GM12878 (cell line): ENCODE measurements at regions not wholly inside any gene's neighbourhood (a gene's known extent, or its start where the extent isn't known, plus 50 kb on each side); places are given as distances from the start of the nearest gene placed in this dataset.

Experiments used
- ATAC-seq: fragments of 200-7000 bp; cut with Tn5 transposase; 3 replicates; pipeline ENCODE4 v1.9.1; 2020; ENCODE audit warnings: mild to moderate bottlenecking, moderate library complexity
- BruUV-seq: library from RNA; stranded (reverse); fragments of 400-500 nt; replicated peaks from 2 replicates; lab custom pipeline; 2021; lab: Mats Ljungman, UMichigan
- CTCF ChIA-PET: fragments of 300-600 bp; sonication (Branson Sonifier 250); formaldehyde crosslinking; extraction: SDS; loops from one replicate; lab custom pipeline; 2021; ENCODE audit warnings: inconsistent platforms; lab: Yijun Ruan, JAX
- POLR2A ChIA-PET: fragments of 350-600 bp; formaldehyde crosslinking; extraction: SDS; loops from one replicate; lab custom pipeline; 2021; ENCODE audit warnings: inconsistent platforms; lab: Charles Lee
- RAD21 ChIA-PET: fragments of 300-600 bp; sonication (Branson Sonifier 250); formaldehyde crosslinking; loops from one replicate; lab custom pipeline; 2023; ENCODE audit warnings: antibody characterized with exemption; ENCODE audit not compliant: unreplicated experiment; lab: Charles Lee
- SMC1A ChIA-PET: fragments of 300-600 bp; sonication (Branson Sonifier 250); formaldehyde crosslinking; loops from one replicate; lab custom pipeline; 2023; ENCODE audit not compliant: unreplicated experiment, uncharacterized antibody; lab: Charles Lee
- DNase-seq: peaks from one replicate; pipeline ENCODE4 v3.0.0-alpha.2; 2011; ENCODE audit warnings: low read depth, low spot score
- FAIRE-seq: peaks from 3 replicates; lab custom pipeline; 2011; peaks lifted over from hg19 to GRCh38; lab: Jason Lieb, UNC
- H2AFZ ChIP-seq: 2 replicates; pipeline ENCODE4 v1.6.0; 2011; ENCODE audit warnings: low read depth, low read length, control low read depth; ENCODE audit not compliant: control insufficient read depth
- H3K27ac ChIP-seq: 2 replicates; pipeline ENCODE4 v1.5.1; 2011; ENCODE audit warnings: control low read depth; ENCODE audit not compliant: control insufficient read depth, insufficient read depth
- H3K27me3 ChIP-seq, 2 experiments: replicated peaks in 1 of 2; 2 replicates each; pipeline versions ENCODE4 v1.6.0 to v1.6.1; 2011; ENCODE audit warnings: low read length in 1 of 2; ENCODE audit not compliant: control insufficient read depth in 2 of 2, insufficient read depth in 2 of 2
- H3K36me3 ChIP-seq, 2 experiments: 2 replicates each; pipeline ENCODE4 v1.5.1; 2011; ENCODE audit warnings: low read length in 1 of 2; ENCODE audit not compliant: control insufficient read depth in 2 of 2, insufficient read depth in 2 of 2
- H3K4me1 ChIP-seq: 2 replicates; pipeline ENCODE4 v1.6.1; 2011; ENCODE audit warnings: mild to moderate bottlenecking, low read length, moderate library complexity, mixed read lengths; ENCODE audit not compliant: control insufficient read depth, insufficient read depth
- H3K4me2 ChIP-seq: 2 replicates; pipeline ENCODE4 v1.6.0; 2011; ENCODE audit warnings: control low read depth; ENCODE audit not compliant: control insufficient read depth, insufficient read depth
- H3K4me3 ChIP-seq: fragments of 200-600 bp; sonication (generic); 2 replicates; pipeline ENCODE4 v1.5.1; 2016
- H3K79me2 ChIP-seq: 2 replicates; pipeline ENCODE4 v1.6.0; 2011; ENCODE audit warnings: low read length; ENCODE audit not compliant: control insufficient read depth, insufficient read depth
- H3K9ac ChIP-seq: 2 replicates; pipeline ENCODE4 v1.8.0; 2011; ENCODE audit warnings: low read length, control low read depth, mixed read lengths; ENCODE audit not compliant: control insufficient read depth, insufficient read depth
- H3K9me3 ChIP-seq: replicated peaks from 3 replicates; pipeline ENCODE4 v1.5.1; 2011; ENCODE audit warnings: mild to moderate bottlenecking, low read length; ENCODE audit not compliant: control insufficient read depth, insufficient read depth
- H4K20me1 ChIP-seq: 2 replicates; pipeline ENCODE4 v1.6.0; 2011; ENCODE audit not compliant: control insufficient read depth, insufficient read depth
- CBX5 ChIP-seq: sonication (generic); IDR thresholded peaks from 2 replicates; pipeline ENCODE4 v1.6.1; 2016; ENCODE audit warnings: low read depth, moderate library complexity, mild to moderate bottlenecking, inconsistent platforms
- CUX1 ChIP-seq: IDR thresholded peaks from 2 replicates; pipeline ENCODE4 v1.6.1; 2012; ENCODE audit warnings: improper control_type of control experiment, low read depth, low read length; ENCODE audit not compliant: insufficient replicate concordance
- EED ChIP-seq: sonication (generic); IDR thresholded peaks from 2 replicates; pipeline ENCODE4 v1.6.1; 2016; ENCODE audit warnings: antibody characterized with exemption, low read depth
- POU2F2 ChIP-seq: IDR thresholded peaks from 3 replicates; pipeline ENCODE4 v1.6.1; 2011; ENCODE audit warnings: low read depth, mild to moderate bottlenecking, low read length, borderline replicate concordance
- TCF3 ChIP-seq: IDR thresholded peaks from 2 replicates; pipeline ENCODE4 v1.6.1; 2012; ENCODE audit warnings: low read depth, mild to moderate bottlenecking, low read length, borderline replicate concordance; ENCODE audit not compliant: insufficient read depth
- YY1 ChIP-seq: IDR thresholded peaks from 2 replicates; pipeline ENCODE4 v1.6.1; 2011; ENCODE audit warnings: low read depth, mild to moderate bottlenecking, low read length
- WGBS: methylation state at CpG from one replicate; pipeline ENCODE4 v1.1.6; 2016; ENCODE audit warnings: low lambda C conversion rate; ENCODE audit not compliant: insufficient replicate concordance, insufficient coverage; ENCODE audit errors: missing lambda C conversion rate; 5-methylcytosine and 5-hydroxymethylcytosine counted together
- in situ Hi-C: fragments of 300-500 bp; cut with MboI; formaldehyde crosslinking; loops from 9 replicates; pipeline ENCODE4 v1.14.3; 2018; ENCODE audit warnings: mixed read lengths
- intact Hi-C: fragments of 100-400 bp; cut with micrococcal nuclease; formaldehyde crosslinking; loops from one replicate; pipeline ENCODE4 v1.14.2; 2022; ENCODE audit not compliant: unreplicated experiment
- TF ChIP-seq, protein P1 (sequence below): IDR thresholded peaks from 2 replicates; pipeline ENCODE4 v1.6.1; 2012; ENCODE audit warnings: low read length, inconsistent platforms

DNA sequence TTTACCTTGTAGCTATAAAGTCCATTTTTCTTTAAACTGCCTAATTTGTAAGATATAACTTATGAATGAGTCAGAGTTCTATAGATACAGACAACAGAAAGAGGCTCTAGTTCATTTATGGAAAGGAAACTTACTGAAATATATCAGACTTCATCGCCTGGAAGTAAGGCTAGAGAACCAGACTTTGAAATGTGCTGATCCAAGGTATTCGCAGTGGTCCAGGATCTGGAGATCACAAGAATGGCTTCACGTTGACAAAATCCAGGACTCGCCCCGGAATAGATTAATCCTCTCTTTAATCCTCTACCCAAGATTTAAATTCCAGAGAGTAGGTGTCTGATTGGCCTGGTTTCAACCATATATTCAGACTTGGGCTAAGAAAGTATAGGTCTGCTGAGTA, 69.1 kb upstream of the LOC128125822 start:
- RAD21 ChIA-PET, result interaction anchor here (0.9 kb wide), 1 partner anchor 70 kb away, joined by 3 read pairs; no protein-coding TSS in a partner anchor
- Histone ChIP-seq H3K27ac (no peak overlapping the region), H3K4me1 (peaks cover 26% of the 10 kb centered on the region), H3K4me2 (no peak overlapping the region), H3K9ac (no peak overlapping the region), H4K20me1 (no peaks in the 10 kb centered on the region), H3K27me3 (no peaks in the 10 kb centered on the region), H2AFZ (no peak overlapping the region), H3K9me3 (no peaks in the 10 kb centered on the region; the same call in 2 of the 3 replicates), H3K79me2 (no peaks in the 10 kb centered on the region), H3K4me3 (no peak overlapping the region)
- POLR2A ChIA-PET, result no interaction called here
- CTCF ChIA-PET, result interaction anchor here (4.1 kb wide), 1 partner anchor 150 kb away, joined by 30 read pairs; no protein-coding TSS in a partner anchor
- intact Hi-C loops (no loop called here), in situ Hi-C loops (no loop called here)
- ATAC-seq (no peak), DNase-seq (no peak)
- no peak for TF ChIP-seq CBX5
- TF ChIP-seq, all 136 proteins: peak for 0
- no TSS peak for BruUV-seq
- FAIRE-seq, result no peak
- WGBS, result 75% methylated on average over 5 of the region's 5 CpGs
- no peaks in the 10 kb centered on the region for H3K36me3 ChIP-seq
- SMC1A ChIA-PET, result interaction anchor here (0.9 to 1.4 kb wide), 4 partner anchors 8 to 150 kb away, joined by 3 to 4 read pairs (median 3); no protein-coding TSS in a partner anchor

GRCh38 chr6:63504777-63505384, 67.4 kb upstream of the LOC128125822 start:
- no peaks in the 10 kb centered on the region for H3K27me3 ChIP-seq
- H3K4me3 ChIP-seq, result 0 out of 2 replicates have a peak overlapping the region, but pooled peaks have one; percentile 18
- 28% methylated on average over 3 of the region's 3 CpGs for WGBS
- in situ Hi-C loops (no loop called here), intact Hi-C loops (loop anchor here (1.0 to 2.0 kb wide), 3 partner anchors 48 to 152 kb away; no protein-coding TSS in a partner anchor)
- BruUV-seq, result no TSS peak
- no peak overlapping the region; the same call in 1 of the 2 replicates for H3K9ac ChIP-seq
- peak overlapping the region; percentile 66 for H3K27ac ChIP-seq
- RAD21 ChIA-PET, result interaction anchor here (0.7 to 3.3 kb wide), 21 partner anchors 15 to 259 kb away, joined by 3 to 48 read pairs (median 3); no protein-coding TSS in a partner anchor
- peak overlapping the region; percentile 29; the same call in 1 of the 2 replicates for H2AFZ ChIP-seq
- peak overlapping the region; percentile 58 for H3K4me2 ChIP-seq
- FAIRE-seq (peak; percentile 99), DNase-seq (peak; percentile 89), ATAC-seq (peak; percentile 93)
- H3K79me2 ChIP-seq, result no peaks in the 10 kb centered on the region
- H3K9me3 ChIP-seq, result no peaks in the 10 kb centered on the region; the same call in 2 of the 3 replicates
- POLR2A ChIA-PET, result interaction anchor here (0.6 to 1.8 kb wide), 17 partner anchors 11 to 152 kb away, joined by 3 to 8 read pairs (median 5); no protein-coding TSS in a partner anchor
- SMC1A ChIA-PET, result interaction anchor here (0.7 to 6.6 kb wide), 17 partner anchors 14 to 157 kb away, joined by 3 to 96 read pairs (median 5); no protein-coding TSS in a partner anchor
- no peaks in the 10 kb centered on the region for H3K36me3 ChIP-seq
- no peaks in the 10 kb centered on the region for H4K20me1 ChIP-seq
- H3K4me1 ChIP-seq, result peaks cover 30% of the 10 kb centered on the region
- CTCF ChIA-PET, result interaction anchor here (0.6 to 4.1 kb wide), 13 partner anchors 14 to 297 kb away, joined by 3 to 30 read pairs (median 4); no protein-coding TSS in a partner anchor
- TF ChIP-seq, protein P1, sequence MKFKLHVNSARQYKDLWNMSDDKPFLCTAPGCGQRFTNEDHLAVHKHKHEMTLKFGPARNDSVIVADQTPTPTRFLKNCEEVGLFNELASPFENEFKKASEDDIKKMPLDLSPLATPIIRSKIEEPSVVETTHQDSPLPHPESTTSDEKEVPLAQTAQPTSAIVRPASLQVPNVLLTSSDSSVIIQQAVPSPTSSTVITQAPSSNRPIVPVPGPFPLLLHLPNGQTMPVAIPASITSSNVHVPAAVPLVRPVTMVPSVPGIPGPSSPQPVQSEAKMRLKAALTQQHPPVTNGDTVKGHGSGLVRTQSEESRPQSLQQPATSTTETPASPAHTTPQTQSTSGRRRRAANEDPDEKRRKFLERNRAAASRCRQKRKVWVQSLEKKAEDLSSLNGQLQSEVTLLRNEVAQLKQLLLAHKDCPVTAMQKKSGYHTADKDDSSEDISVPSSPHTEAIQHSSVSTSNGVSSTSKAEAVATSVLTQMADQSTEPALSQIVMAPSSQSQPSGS, result peak; percentile 100
- peak; percentile 78; the same call in 2 of the 3 replicates for TF ChIP-seq POU2F2
- TF ChIP-seq EED, result peak; percentile 83
- 0 out of 2 replicates have a peak, but pooled peaks have one; percentile 27 for TF ChIP-seq YY1
- TF ChIP-seq CUX1, result peak; percentile 85
- TF ChIP-seq TCF3, result 0 out of 2 replicates have a peak, but pooled peaks have one; percentile 45
